Aorta (tissue), 5 donors: ENCODE measurements at regions not wholly inside any gene's neighbourhood (a gene's known extent, or its start where the extent isn't known, plus 50 kb on each side); places are given as distances from the start of the nearest gene placed in this dataset.

Source experiments
- ATAC-seq: fragments of 200-7000 bp; cut with Tn5 transposase; one replicate; pipeline ENCODE4 v1.9.1; 2022; ENCODE audit warnings: moderate library complexity; ENCODE audit not compliant: low FRiP score
- DNase-seq, 2 donors: peaks; one replicate each; pipeline ENCODE4 v3.0.0-alpha.2; 2020
- H3K27ac ChIP-seq, 2 donors: one replicate each; pipeline ENCODE4 v1.5.1; 2013; ENCODE audit warnings: low read length in 2 of 2, mild to moderate bottlenecking in 2 of 2, moderate library complexity in 2 of 2, control low read depth in 1 of 2, inconsistent platforms in 1 of 2, low read depth in 1 of 2
- H3K27me3 ChIP-seq, 2 donors: one replicate each; pipeline ENCODE4 v1.6.1; 2013; ENCODE audit warnings: control low read depth in 1 of 2, low read length in 1 of 2, mild to moderate bottlenecking in 1 of 2, moderate library complexity in 1 of 2; ENCODE audit not compliant: insufficient read depth in 2 of 2, control insufficient read depth in 1 of 2
- H3K36me3 ChIP-seq, 2 donors: one replicate each; pipeline ENCODE4 v1.6.1; 2013; ENCODE audit warnings: control low read depth in 1 of 2, low read length in 1 of 2, mild to moderate bottlenecking in 1 of 2; ENCODE audit not compliant: insufficient read depth in 2 of 2, control insufficient read depth in 1 of 2
- H3K4me1 ChIP-seq, 2 donors: one replicate each; pipeline ENCODE4 v1.6.1; 2013; ENCODE audit warnings: low read length in 2 of 2, control low read depth in 1 of 2, mild to moderate bottlenecking in 1 of 2, moderate library complexity in 1 of 2; ENCODE audit not compliant: insufficient read depth in 2 of 2, control insufficient read depth in 1 of 2
- H3K4me3 ChIP-seq, 2 donors: one replicate each; pipeline ENCODE4 v1.5.1; 2013; ENCODE audit warnings: low read length in 2 of 2, control low read depth in 1 of 2, mild to moderate bottlenecking in 1 of 2
- H3K9me3 ChIP-seq: one replicate; pipeline ENCODE4 v1.6.1; 2013; ENCODE audit warnings: mild to moderate bottlenecking, low read length; ENCODE audit not compliant: control insufficient read depth
- WGBS, 2 donors: extraction: QIAGEN DNeasy Blood & Tissue Kit; methylation state at CpG; one replicate each; pipeline ENCODE4 v1.1.7; 2013; 5-methylcytosine and 5-hydroxymethylcytosine counted together
- intact Hi-C, 2 donors: fragments of 100-400 bp; cut with DNase I; formaldehyde crosslinking; loops; one replicate each; pipeline versions ENCODE4 v1.14.2 to v1.15.0; 2022
- donor health status: healthy with polysubstance abuse.
- donor health status: Bipolar disorder and iron deficiency.
- donor health status: DM: no; HTN: no; CAD: no.
- donor health status: DM: no; HTN: no; CAD: no.
- donor health status: DM: yes; HTN: yes; CAD: no.

DNA sequence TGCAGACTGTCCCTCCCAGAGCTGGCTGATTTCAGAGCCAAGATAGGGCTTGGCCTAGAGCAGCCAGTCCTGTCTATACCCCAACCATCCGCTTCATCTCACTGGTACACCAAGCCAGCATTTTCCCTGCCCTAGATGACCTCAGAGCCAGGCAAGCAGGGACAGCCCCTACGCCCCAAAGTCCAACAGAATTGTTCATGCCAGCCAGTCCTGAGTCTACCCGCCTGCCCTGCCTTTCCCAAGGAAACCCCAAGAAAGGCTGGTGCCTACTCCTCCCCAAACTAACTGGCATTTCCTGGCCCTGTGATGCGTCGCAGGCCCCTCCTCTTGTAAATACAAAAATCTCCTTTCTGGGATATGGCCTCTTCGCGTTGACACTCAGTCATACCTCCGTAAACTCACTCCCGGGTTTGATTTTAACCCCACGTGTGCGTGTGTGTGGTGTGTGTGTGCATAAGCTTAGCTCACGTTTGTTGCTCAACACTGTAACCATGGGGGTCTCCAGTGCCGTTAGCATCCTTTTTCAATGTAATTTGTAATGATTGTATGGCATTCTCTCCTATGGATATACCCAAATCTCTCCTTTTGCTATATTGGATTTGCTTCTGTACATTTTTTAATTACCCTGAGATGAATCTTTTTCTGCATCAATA, 75.3 kb downstream of the SIK1 start:
- intact Hi-C loops, result no loop called here
- no peak for DNase-seq
- no peaks in the 10 kb centered on the region for H3K27me3 ChIP-seq
- ATAC-seq, result no peak
- H3K27ac ChIP-seq, result no peak overlapping the region
- no peaks in the 10 kb centered on the region for H3K36me3 ChIP-seq
- H3K4me3 ChIP-seq, result no peak overlapping the region
- H3K4me1 ChIP-seq, result no peaks in the 10 kb centered on the region
- WGBS, 2 donors, result 85 to 86% methylated on average over 13 of the region's 13 CpGs
- no peaks in the 10 kb centered on the region for H3K9me3 ChIP-seq

DNA sequence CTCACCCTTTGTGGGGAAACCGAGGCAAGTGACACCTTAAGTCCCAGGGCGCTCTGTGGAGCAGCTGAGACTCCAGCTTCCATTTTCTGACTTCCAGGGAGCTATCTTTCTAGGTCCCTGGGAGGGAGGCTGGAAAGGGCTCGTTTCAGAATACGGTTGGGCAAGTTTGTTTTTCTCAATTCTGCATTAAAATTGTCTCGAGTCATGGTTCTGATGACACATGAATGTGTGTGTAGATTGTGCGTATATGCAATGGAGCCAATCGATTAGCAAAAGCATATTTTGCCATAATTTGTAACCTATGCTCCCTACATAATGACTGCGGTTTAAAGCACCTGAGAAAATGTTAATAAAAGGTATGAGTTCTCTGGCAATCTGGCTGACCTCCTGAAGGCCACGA, 77.3 kb downstream of the SIK1 start:
- intact Hi-C loops, result no loop called here
- ATAC-seq, result no peak
- H3K4me3 ChIP-seq, result no peak overlapping the region
- H3K4me1 ChIP-seq, result no peaks in the 10 kb centered on the region
- 86 to 93% methylated on average over 9 of the region's 9 CpGs for WGBS, 2 donors
- H3K36me3 ChIP-seq, result no peaks in the 10 kb centered on the region
- DNase-seq, result no peak
- no peaks in the 10 kb centered on the region for H3K9me3 ChIP-seq
- no peaks in the 10 kb centered on the region for H3K27me3 ChIP-seq
- no peak overlapping the region for H3K27ac ChIP-seq

DNA sequence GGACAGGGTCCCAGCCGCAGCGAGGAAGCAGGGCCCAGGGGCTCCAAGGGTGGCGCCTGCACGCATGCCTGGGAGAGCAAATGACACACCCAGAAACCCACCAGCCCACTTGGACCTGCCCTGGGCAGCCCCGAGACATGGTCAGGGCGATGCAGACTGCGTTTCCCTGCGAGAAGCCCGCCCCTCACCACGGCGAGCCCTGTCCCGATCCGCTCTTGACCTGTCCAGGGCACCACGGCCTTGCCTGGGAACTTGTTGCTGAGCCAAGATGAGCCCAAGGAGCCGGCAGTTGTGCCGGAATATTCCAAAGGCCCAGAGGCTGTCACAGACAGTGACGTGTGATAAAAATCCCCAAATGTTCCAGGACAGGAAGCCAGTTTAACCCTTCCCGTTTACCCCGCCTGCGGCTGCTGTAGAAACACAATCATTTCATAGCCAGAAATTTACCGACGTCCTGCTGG, 78.1 kb downstream of the SIK1 start:
- no peak for ATAC-seq
- WGBS, 2 donors, result 68 to 69% methylated on average over 22 of the region's 22 CpGs
- no peak for DNase-seq
- no peaks in the 10 kb centered on the region for H3K27me3 ChIP-seq
- intact Hi-C loops, result no loop called here
- no peaks in the 10 kb centered on the region for H3K9me3 ChIP-seq
- H3K36me3 ChIP-seq, result no peaks in the 10 kb centered on the region
- H3K4me3 ChIP-seq, result no peak overlapping the region
- H3K4me1 ChIP-seq, result no peaks in the 10 kb centered on the region
- H3K27ac ChIP-seq, result no peak overlapping the region

DNA sequence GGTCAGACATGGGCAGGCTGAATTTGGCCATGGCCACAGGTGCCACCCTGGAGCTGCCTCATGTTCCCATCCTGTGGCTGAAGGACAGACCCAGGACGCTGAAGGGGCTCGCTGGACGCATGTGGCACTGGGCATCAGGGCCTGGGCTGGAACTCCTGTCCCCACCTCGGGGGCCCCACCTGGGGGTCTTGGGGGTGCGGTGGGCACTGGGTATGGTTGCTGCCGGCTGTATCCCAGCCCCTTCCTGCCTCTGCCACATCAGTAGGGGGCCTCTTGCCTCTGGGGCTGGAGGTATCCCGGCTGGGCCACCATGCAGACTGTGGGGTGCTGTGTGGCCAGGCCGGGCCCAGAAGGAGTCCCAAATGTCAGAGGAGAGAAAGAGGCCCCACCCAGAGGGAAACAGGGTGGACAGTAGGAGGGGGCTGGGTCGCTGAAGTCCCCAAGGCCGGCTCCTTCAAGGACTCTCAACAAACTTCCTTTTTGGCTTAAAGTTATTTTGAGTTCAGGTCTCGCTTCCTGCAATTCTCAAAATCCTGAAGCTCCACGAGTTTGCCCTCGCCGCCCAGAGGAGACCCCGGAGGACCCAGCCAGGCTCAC, 78.7 kb downstream of the SIK1 start:
- ATAC-seq (no peak), DNase-seq (no peak)
- WGBS, 2 donors, result 81 to 89% methylated on average over 15 of the region's 15 CpGs
- no peaks in the 10 kb centered on the region for H3K9me3 ChIP-seq
- H3K4me1 ChIP-seq, result no peaks in the 10 kb centered on the region
- intact Hi-C loops, result no loop called here
- no peaks in the 10 kb centered on the region for H3K27me3 ChIP-seq
- no peak overlapping the region for H3K4me3 ChIP-seq
- no peaks in the 10 kb centered on the region for H3K36me3 ChIP-seq
- no peak overlapping the region for H3K27ac ChIP-seq

DNA sequence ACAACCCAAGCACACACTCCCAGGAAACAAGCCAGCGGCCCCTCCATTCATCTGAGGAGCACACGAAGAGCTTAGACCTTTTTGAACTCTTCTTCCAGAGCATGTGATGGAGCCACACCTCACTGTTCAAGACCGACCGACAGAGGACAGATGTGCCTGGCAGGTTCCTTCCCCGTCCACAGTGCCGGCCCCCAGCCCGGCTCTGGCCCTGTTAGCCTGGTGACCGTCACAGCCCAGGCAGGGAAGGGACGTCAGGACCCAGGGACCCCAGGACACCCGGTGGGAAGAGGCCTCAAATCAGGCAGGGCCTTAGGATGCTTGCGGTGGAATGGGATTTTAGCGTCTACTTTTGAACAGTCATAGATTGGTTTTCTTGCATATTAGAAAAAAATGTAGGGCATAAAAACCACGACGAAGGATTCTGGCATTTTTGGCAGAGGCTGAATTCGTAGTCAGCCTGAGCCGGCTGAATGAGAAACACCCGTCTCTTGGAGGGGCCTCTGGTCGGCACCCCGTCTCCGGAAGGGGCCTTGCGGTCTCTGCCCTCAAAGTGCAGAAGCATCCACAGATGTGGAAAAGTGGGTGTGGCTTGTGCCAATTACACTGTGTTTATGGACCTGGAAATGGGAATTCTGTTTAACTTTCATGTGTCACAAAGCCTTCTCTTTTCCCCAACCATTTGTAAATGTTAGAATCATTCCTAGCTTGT, 79.3 kb downstream of the SIK1 start:
- Histone ChIP-seq H3K9me3 (no peaks in the 10 kb centered on the region), H3K36me3 (no peaks in the 10 kb centered on the region), H3K27me3 (no peaks in the 10 kb centered on the region), H3K4me3 (no peak overlapping the region), H3K27ac (no peak overlapping the region), H3K4me1 (no peaks in the 10 kb centered on the region)
- no peak for DNase-seq
- intact Hi-C loops, result no loop called here
- WGBS, 2 donors, result 93 to 95% methylated on average over 21 of the region's 21 CpGs
- no peak for ATAC-seq

DNA sequence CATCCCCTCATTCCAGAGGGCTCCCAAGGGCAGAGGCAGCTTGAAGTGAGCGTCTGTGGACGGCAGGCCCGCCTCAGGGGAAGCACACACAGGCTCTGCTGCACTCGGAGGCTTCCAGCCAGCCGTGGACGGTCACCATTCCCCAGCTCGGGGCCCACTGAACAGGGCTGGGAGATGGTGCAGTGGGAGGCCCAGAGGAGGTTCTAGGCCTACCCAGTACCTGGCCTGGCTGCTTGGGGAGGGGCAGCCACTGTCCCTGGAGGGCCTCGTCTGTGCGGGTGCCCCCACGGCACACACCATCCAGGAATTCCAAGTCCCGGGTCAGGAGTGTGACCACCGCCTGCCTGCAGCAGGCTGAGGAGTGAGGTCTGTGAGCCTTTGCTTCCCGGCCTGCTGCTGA, 80.4 kb downstream of the SIK1 start:
- ATAC-seq (no peak), DNase-seq (no peak)
- Histone ChIP-seq H3K4me3 (no peak overlapping the region), H3K27ac (no peak overlapping the region), H3K27me3 (no peaks in the 10 kb centered on the region), H3K36me3 (no peaks in the 10 kb centered on the region), H3K9me3 (no peaks in the 10 kb centered on the region), H3K4me1 (no peaks in the 10 kb centered on the region)
- intact Hi-C loops, result no loop called here
- WGBS, 2 donors, result 96% methylated on average over 13 of the region's 13 CpGs

DNA sequence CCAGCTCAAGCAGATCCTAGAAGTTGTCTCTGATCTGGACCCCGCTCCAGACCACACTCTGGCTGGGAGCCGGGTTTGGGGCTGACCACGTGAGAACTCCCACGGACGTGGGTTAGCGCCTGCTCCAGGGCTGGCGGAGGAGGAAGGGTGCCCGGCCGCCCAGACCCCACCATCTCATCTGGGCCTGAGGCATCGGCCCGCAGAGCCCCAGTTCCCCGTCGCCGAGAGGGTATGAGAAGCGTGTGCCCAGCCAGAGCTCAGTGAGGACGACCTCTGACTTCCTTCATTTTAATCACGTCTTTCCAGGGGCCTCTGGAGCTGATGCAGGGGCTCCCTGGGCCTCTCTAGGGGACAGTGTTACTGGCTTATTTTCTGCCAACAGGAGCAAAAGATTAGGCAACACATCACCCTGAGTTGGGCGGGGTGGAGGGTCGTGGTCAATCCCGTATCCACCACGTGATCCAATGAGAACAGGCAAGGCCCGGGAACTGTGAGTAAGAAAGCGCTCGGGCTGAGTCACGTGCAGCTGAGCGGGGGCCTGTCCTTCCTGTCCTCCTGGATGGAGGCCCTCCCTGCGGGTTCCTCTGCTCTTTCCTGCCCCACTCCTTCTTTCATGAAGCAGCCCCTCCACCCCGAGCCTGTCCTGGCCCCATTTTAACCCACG, 81.1 kb downstream of the SIK1 start:
- H3K9me3 ChIP-seq, result no peaks in the 10 kb centered on the region

DNA sequence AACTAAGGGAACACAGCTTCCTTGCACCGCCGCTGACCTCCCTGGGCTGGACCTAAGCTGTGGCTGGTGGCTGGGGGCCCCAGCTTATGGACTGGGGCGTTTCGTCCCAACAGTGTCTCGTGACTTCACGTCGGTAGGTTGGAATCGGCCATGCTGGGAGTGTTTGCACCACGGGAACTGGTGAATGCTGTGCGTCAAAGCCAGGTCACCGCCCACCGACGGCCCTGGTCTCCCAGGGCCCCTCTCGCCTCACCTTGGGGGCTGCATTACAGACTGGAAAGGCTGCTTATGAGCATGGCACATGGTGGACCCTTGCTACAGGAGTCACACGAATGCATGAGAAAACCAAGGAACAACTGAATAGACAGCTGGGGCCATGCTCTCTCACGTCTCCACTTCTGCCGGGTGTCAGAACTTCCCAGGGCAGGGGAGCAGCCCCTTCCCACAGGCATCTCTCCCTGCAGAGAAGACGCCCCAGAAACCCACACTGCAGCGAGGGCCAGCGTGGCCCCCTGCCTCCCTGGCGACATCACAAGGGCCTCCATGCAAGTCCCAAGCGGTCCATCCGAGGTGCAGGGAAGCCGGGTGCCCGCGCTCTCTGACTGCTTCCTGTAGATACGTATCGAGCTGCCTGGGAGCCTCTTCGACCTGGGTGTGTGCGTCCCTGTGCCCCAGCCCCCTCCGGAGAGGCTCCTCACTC, 81.7 kb downstream of the SIK1 start:
- Histone ChIP-seq H3K27ac (no peak overlapping the region), H3K4me1 (no peaks in the 10 kb centered on the region), H3K27me3 (no peaks in the 10 kb centered on the region), H3K36me3 (no peaks in the 10 kb centered on the region), H3K9me3 (no peaks in the 10 kb centered on the region), H3K4me3 (no peak overlapping the region)
- intact Hi-C loops, result no loop called here
- no peak for DNase-seq
- ATAC-seq, result no peak
- 94 to 95% methylated on average over 31 of the region's 31 CpGs for WGBS, 2 donors

More for the DNA sequence above, 81.1 kb downstream of the SIK1 start:
- no peaks in the 10 kb centered on the region for H3K36me3 ChIP-seq
- 95% methylated on average over 29 of the region's 29 CpGs for WGBS, 2 donors
- DNase-seq, result peak in 1 of 2 donors; percentile 82
- intact Hi-C loops, result no loop called here
- no peak overlapping the region for H3K4me3 ChIP-seq
- H3K27me3 ChIP-seq, result no peaks in the 10 kb centered on the region
- no peak overlapping the region for H3K27ac ChIP-seq
- no peaks in the 10 kb centered on the region for H3K4me1 ChIP-seq
- no peak for ATAC-seq
